ENCODE measurements at regions not wholly inside any gene's neighbourhood (a gene's known extent, or its start where the extent isn't known, plus 50 kb on each side); places are given as distances from the start of the nearest gene placed in this dataset.

- Histone ChIP-seq H3K27me3 (no peaks in the 10 kb centered on the region), H3K36me3 (no peaks in the 10 kb centered on the region), H3K4me3 (no peak overlapping the region), H3K9me3 (no peaks in the 10 kb centered on the region), H3K27ac (no peak overlapping the region), H3K4me1 (peaks cover 0 to 16% (median 5%) of the 10 kb centered on the region in 4 donors)
- no peak for DNase-seq
- TF ChIP-seq POLR2A (IDR thresholded peaks at IDR 0.05), result no peak
- TF ChIP-seq CTCF (IDR thresholded peaks at IDR 0.05), result no peak
- TF ChIP-seq EP300 (IDR thresholded peaks at IDR 0.05), result no peak
- TF ChIP-seq POLR2AphosphoS5 (IDR thresholded peaks at IDR 0.05), result no peak
- intact Hi-C loops (cut with DNase I), result no loop called here
Observed at GRCh38 chr9:81741103-81741502, 51.8 kb upstream of the TLE1 start.

GRCh38 chr9:81748091-81748490 is 58.7 kb upstream of the TLE1 start:
- no peaks in the 10 kb centered on the region for H3K27me3 ChIP-seq
- H3K4me3 ChIP-seq, result no peak overlapping the region
- H3K9me3 ChIP-seq, result no peaks in the 10 kb centered on the region
- no peaks in the 10 kb centered on the region for H3K4me1 ChIP-seq
- H3K36me3 ChIP-seq, result no peaks in the 10 kb centered on the region
- intact Hi-C loops (cut with DNase I), result no loop called here
- WGBS, 2 donors, result 69 to 85% methylated on average over 1 of the region's 1 CpG
- DNase-seq, result no peak
- no peak for TF ChIP-seq EP300 (IDR thresholded peaks at IDR 0.05)
- TF ChIP-seq POLR2A (IDR thresholded peaks at IDR 0.05), result no peak
- no peak for TF ChIP-seq POLR2AphosphoS5 (IDR thresholded peaks at IDR 0.05)
- no peak for TF ChIP-seq CTCF (IDR thresholded peaks at IDR 0.05)
- H3K27ac ChIP-seq, result no peak overlapping the region

DNA sequence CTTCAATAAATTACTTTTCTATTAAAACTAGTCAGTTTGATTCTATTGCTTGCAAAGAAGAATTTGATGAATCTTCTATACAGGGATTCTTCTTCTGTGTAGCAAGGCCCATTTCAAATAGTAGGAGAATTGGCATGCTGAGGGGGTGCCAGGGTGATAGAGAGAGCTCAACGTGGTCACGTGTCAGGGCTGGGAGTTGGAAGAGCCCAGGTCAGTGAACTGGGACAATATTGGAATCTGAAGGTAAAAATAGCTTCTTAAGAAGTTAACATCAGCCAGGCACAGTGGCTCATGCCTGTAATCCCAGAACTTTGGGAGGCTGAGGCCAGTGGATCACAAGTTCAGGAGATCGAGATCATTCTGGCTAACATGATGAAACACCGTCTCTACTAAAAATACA is 64.1 kb upstream of the TLE1 start:
- no peak for DNase-seq
- no peaks in the 10 kb centered on the region for H3K36me3 ChIP-seq
- no peak overlapping the region for H3K27ac ChIP-seq
- no peaks in the 10 kb centered on the region for H3K27me3 ChIP-seq
- no peaks in the 10 kb centered on the region for H3K4me1 ChIP-seq
- intact Hi-C loops (cut with DNase I), result no loop called here
- H3K9me3 ChIP-seq, result no peaks in the 10 kb centered on the region
- no peak overlapping the region for H3K4me3 ChIP-seq
- WGBS, 2 donors, result 93 to 95% methylated on average over 4 of the region's 4 CpGs
- TF ChIP-seq EP300 (IDR thresholded peaks at IDR 0.05) (no peak), CTCF (IDR thresholded peaks at IDR 0.05) (no peak), POLR2AphosphoS5 (IDR thresholded peaks at IDR 0.05) (no peak), POLR2A (IDR thresholded peaks at IDR 0.05) (no peak)

GRCh38 chr9:81754245-81754644 is 64.9 kb upstream of the TLE1 start:
- no peaks in the 10 kb centered on the region for H3K27me3 ChIP-seq
- no peak overlapping the region for H3K4me3 ChIP-seq
- no peak overlapping the region for H3K27ac ChIP-seq
- no peaks in the 10 kb centered on the region for H3K4me1 ChIP-seq
- no peaks in the 10 kb centered on the region for H3K36me3 ChIP-seq
- H3K9me3 ChIP-seq, result no peaks in the 10 kb centered on the region
- DNase-seq, result no peak
- no peak for TF ChIP-seq CTCF (IDR thresholded peaks at IDR 0.05)
- TF ChIP-seq POLR2A (IDR thresholded peaks at IDR 0.05), result no peak
- TF ChIP-seq EP300 (IDR thresholded peaks at IDR 0.05), result no peak
- TF ChIP-seq POLR2AphosphoS5 (IDR thresholded peaks at IDR 0.05), result no peak
- intact Hi-C loops (cut with DNase I), result no loop called here

GRCh38 chr9:81755721-81756120 is 66.4 kb upstream of the TLE1 start:
- DNase-seq, result no peak
- no peaks in the 10 kb centered on the region for H3K4me1 ChIP-seq
- H3K36me3 ChIP-seq, result no peaks in the 10 kb centered on the region
- WGBS, 2 donors, result 84 to 92% methylated on average over 6 of the region's 6 CpGs
- TF ChIP-seq POLR2AphosphoS5 (IDR thresholded peaks at IDR 0.05) (no peak), CTCF (IDR thresholded peaks at IDR 0.05) (no peak), EP300 (IDR thresholded peaks at IDR 0.05) (no peak), POLR2A (IDR thresholded peaks at IDR 0.05) (no peak)
- H3K9me3 ChIP-seq, result no peaks in the 10 kb centered on the region
- no peaks in the 10 kb centered on the region for H3K27me3 ChIP-seq
- intact Hi-C loops (cut with DNase I), result no loop called here
- H3K4me3 ChIP-seq, result no peak overlapping the region
- no peak overlapping the region for H3K27ac ChIP-seq
